Mesothelial cell of epicardium (in vitro differentiated cells): ENCODE measurements at regions not wholly inside any gene's neighbourhood (a gene's known extent, or its start where the extent isn't known, plus 50 kb on each side); places are given as distances from the start of the nearest gene placed in this dataset.

Experiments used
- DNase-seq, 2 experiments: peaks; one replicate each; pipeline ENCODE4 v3.0.0; 2021; ENCODE audit warnings: low spot score in 2 of 2; ENCODE audit not compliant: unreplicated experiment in 2 of 2
- H3K27ac Mint-ChIP-seq: 2 replicates; pipeline ENCODE4 v1.8.0; 2021; ENCODE audit warnings: mixed read lengths
- H3K27me3 Mint-ChIP-seq: 2 replicates; pipeline ENCODE4 v1.8.0; 2021; ENCODE audit warnings: low read depth, mixed read lengths
- H3K36me3 Mint-ChIP-seq: 2 replicates; pipeline ENCODE4 v1.8.0; 2021; ENCODE audit warnings: mixed read lengths
- H3K4me1 Mint-ChIP-seq: 2 replicates; pipeline ENCODE4 v1.8.0; 2021; ENCODE audit warnings: mixed read lengths
- H3K4me3 Mint-ChIP-seq: 2 replicates; pipeline ENCODE4 v1.8.0; 2021; ENCODE audit warnings: mild to moderate bottlenecking, moderate library complexity, mixed read lengths
- H3K9me3 Mint-ChIP-seq: 2 replicates; pipeline ENCODE4 v1.8.0; 2021; ENCODE audit warnings: mixed read lengths
- TF ChIP-seq, protein P1 (sequence below): fragments of 200-600 bp; sonication (generic); IDR thresholded peaks from one replicate; pipeline ENCODE4 v1.5.0; 2021; ENCODE audit warnings: antibody characterized with exemption; ENCODE audit not compliant: unreplicated experiment

GRCh38 chr6:137781639-137782038 lies 85.4 kb upstream of the TNFAIP3 start:
- H3K4me3 Mint-ChIP-seq: no peak overlapping the region
- TF ChIP-seq, protein P1, sequence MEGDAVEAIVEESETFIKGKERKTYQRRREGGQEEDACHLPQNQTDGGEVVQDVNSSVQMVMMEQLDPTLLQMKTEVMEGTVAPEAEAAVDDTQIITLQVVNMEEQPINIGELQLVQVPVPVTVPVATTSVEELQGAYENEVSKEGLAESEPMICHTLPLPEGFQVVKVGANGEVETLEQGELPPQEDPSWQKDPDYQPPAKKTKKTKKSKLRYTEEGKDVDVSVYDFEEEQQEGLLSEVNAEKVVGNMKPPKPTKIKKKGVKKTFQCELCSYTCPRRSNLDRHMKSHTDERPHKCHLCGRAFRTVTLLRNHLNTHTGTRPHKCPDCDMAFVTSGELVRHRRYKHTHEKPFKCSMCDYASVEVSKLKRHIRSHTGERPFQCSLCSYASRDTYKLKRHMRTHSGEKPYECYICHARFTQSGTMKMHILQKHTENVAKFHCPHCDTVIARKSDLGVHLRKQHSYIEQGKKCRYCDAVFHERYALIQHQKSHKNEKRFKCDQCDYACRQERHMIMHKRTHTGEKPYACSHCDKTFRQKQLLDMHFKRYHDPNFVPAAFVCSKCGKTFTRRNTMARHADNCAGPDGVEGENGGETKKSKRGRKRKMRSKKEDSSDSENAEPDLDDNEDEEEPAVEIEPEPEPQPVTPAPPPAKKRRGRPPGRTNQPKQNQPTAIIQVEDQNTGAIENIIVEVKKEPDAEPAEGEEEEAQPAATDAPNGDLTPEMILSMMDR: no peak
- no peak overlapping the region for H3K27ac Mint-ChIP-seq
- H3K4me1 Mint-ChIP-seq: peaks cover 41% of the 10 kb centered on the region
- DNase-seq: no peak
- H3K9me3 Mint-ChIP-seq: peaks cover 4% of the 10 kb centered on the region
- H3K36me3 Mint-ChIP-seq: peaks cover 2% of the 10 kb centered on the region
- H3K27me3 Mint-ChIP-seq: no peaks in the 10 kb centered on the region

DNA sequence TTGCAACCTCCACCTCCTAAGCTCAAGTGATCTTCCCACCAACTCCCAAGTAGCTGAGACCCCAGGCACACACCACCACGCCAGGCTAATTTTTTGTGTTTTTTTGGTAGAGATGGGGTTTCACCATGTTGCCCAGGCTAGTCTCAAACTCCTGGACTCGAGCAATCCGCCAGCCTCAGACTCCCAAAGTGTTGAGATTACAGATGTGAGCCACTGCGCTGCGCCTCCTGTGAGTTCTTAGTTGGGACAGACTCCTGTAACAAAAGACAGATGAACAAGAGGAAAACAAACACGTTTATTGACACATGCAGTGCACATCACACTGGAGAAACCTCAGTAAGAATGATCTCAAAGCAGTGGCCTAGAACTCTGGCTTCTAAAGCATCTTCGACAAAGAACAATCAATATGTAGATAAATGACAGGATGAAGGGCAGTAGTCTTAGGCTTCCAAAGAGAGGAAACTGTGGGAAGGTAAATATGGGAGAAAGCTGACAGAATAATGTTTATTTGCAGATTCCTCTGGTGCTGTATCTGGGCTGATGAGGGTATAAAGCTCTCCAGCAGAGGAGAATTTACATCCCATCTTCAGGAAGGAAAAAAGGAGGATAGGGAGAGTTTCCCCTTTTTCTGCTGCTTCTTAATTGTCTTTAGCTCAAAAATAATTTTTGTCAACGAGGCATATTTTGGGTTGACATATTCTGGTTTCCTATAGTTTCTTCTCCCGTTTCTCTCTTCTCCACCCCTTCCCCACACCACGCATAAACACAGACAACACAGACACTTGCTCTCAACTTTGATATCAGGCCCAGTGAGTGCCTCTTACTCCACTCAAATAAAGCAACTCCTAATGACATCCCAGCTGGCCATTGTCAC lies 84.7 kb upstream of the TNFAIP3 start:
- no peak for DNase-seq
- Mint-ChIP-seq H3K27me3 (no peaks in the 10 kb centered on the region), H3K27ac (peak overlapping the region; percentile 33), H3K36me3 (peaks cover 2% of the 10 kb centered on the region), H3K4me3 (no peak overlapping the region), H3K9me3 (peaks cover 4% of the 10 kb centered on the region), H3K4me1 (peaks cover 34% of the 10 kb centered on the region)
- TF ChIP-seq, protein P1: no peak

DNA sequence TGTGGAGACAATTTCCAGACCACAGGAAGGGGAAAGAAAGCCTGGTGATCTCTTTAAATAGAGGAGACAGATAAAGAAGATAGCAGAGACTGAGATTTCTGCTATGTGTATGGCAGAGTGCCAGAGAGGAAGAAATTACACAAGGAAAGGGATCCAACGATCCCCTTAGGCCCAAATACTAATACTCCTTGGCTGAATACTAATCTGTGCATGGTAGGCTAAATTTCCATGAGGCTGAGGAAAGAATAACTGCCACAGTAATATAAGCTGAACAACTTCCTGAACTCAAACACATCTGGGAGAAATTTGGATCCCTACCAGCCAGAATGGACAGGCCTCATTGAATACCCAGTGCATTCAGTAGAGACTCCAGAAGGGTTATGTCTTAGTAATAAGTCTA lies 83.3 kb upstream of the TNFAIP3 start:
- Mint-ChIP-seq H3K27me3 (no peaks in the 10 kb centered on the region), H3K27ac (peak overlapping the region; percentile 51), H3K4me1 (peaks cover 30% of the 10 kb centered on the region), H3K36me3 (peaks cover 2% of the 10 kb centered on the region), H3K9me3 (peaks cover 4% of the 10 kb centered on the region), H3K4me3 (no peak overlapping the region)
- TF ChIP-seq, protein P1: no peak
- no peak for DNase-seq

DNA sequence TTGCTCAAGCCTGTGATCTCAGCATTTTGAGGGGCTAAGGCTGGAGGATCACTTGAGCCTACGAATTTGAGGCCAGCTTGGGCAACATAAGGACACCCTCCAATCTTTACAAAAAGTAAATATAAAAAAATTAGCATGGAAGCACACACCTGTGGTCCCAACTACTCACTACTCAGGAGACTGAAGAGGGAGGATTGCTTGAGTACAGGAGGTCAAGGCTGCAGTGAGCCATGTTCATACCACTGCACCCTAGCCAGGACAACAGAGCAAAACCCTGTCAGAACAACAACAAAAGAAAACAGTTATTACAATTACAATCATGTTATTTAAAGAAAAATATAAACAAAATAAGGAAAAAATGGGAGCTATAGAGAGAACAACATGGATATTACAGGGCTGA lies 82.5 kb upstream of the TNFAIP3 start:
- H3K4me3 Mint-ChIP-seq: no peak overlapping the region
- peaks cover 26% of the 10 kb centered on the region for H3K4me1 Mint-ChIP-seq
- H3K27ac Mint-ChIP-seq: no peak overlapping the region
- H3K36me3 Mint-ChIP-seq: peaks cover 2% of the 10 kb centered on the region
- TF ChIP-seq, protein P1: no peak
- no peaks in the 10 kb centered on the region for H3K27me3 Mint-ChIP-seq
- H3K9me3 Mint-ChIP-seq: peaks cover 4% of the 10 kb centered on the region
- DNase-seq: no peak

- H3K4me3 Mint-ChIP-seq: no peak overlapping the region
- H3K27ac Mint-ChIP-seq: no peak overlapping the region
- peaks cover 2% of the 10 kb centered on the region for H3K36me3 Mint-ChIP-seq
- DNase-seq: no peak
- no peaks in the 10 kb centered on the region for H3K27me3 Mint-ChIP-seq
- TF ChIP-seq, protein P1: no peak
- H3K9me3 Mint-ChIP-seq: peaks cover 4% of the 10 kb centered on the region
- H3K4me1 Mint-ChIP-seq: peaks cover 8% of the 10 kb centered on the region
These were observed 80.0 kb upstream of the TNFAIP3 start for GRCh38 chr6:137787016-137787415.
